Astrocyte (in vitro differentiated cells and primary cell): ENCODE measurements at regions not wholly inside any gene's neighbourhood (a gene's known extent, or its start where the extent isn't known, plus 50 kb on each side); places are given as distances from the start of the nearest gene placed in this dataset.

Experiments used
- DNase-seq: peaks from one replicate; pipeline ENCODE4 v3.0.0-alpha.2; 2010; ENCODE audit warnings: low read depth
- FAIRE-seq: peaks from 2 replicates; lab custom pipeline; 2011; peaks lifted over from hg19 to GRCh38; lab: Jason Lieb, UNC
- H2AFZ ChIP-seq: 2 replicates; pipeline ENCODE4 v1.6.0; 2012; ENCODE audit warnings: low read depth, low read length, inconsistent platforms
- H3K27ac ChIP-seq: 2 replicates; pipeline ENCODE4 v1.5.1; 2011; ENCODE audit warnings: low read depth, low read length, inconsistent platforms
- H3K27me3 ChIP-seq: 2 replicates; pipeline ENCODE4 v1.6.0; 2011; ENCODE audit warnings: low read length, inconsistent platforms; ENCODE audit not compliant: insufficient read depth
- H3K36me3 ChIP-seq: 2 replicates; pipeline ENCODE4 v1.5.1; 2011; ENCODE audit warnings: low read length, inconsistent platforms; ENCODE audit not compliant: insufficient read depth
- H3K4me1 ChIP-seq: 2 replicates; pipeline ENCODE4 v1.5.1; 2011; ENCODE audit warnings: low read length, inconsistent platforms; ENCODE audit not compliant: insufficient read depth
- H3K4me2 ChIP-seq: 2 replicates; pipeline ENCODE4 v1.6.0; 2012; ENCODE audit warnings: low read length, inconsistent platforms
- H3K4me3 ChIP-seq: 2 replicates; pipeline ENCODE4 v1.5.1; 2011; ENCODE audit warnings: low read depth, mild to moderate bottlenecking, low read length, inconsistent platforms; ENCODE audit not compliant: insufficient read depth
- H3K79me2 ChIP-seq: 2 replicates; pipeline ENCODE4 v1.6.0; 2012; ENCODE audit warnings: mild to moderate bottlenecking, low read length, inconsistent platforms; ENCODE audit not compliant: insufficient read depth
- H3K9ac ChIP-seq: 2 replicates; pipeline ENCODE4 v1.6.0; 2012; ENCODE audit warnings: mild to moderate bottlenecking, low read length, inconsistent platforms
- H3K9me3 ChIP-seq: 2 replicates; pipeline ENCODE4 v1.5.1; 2012; ENCODE audit warnings: low read depth, mild to moderate bottlenecking, low read length, inconsistent platforms; ENCODE audit not compliant: insufficient read depth
- H4K20me1 ChIP-seq: 2 replicates; pipeline ENCODE4 v1.6.0; 2012; ENCODE audit warnings: low read length, inconsistent platforms; ENCODE audit not compliant: insufficient read depth
- H3K27ac Mint-ChIP-seq: one replicate; pipeline ENCODE4 v1.8.0; 2021; ENCODE audit warnings: mild to moderate bottlenecking, mixed read lengths; ENCODE audit not compliant: unreplicated experiment
- H3K27me3 Mint-ChIP-seq: one replicate; pipeline ENCODE4 v1.8.0; 2021; ENCODE audit warnings: low read depth, mixed read lengths; ENCODE audit not compliant: unreplicated experiment
- H3K36me3 Mint-ChIP-seq: one replicate; pipeline ENCODE4 v1.8.0; 2021; ENCODE audit warnings: low read depth, mixed read lengths; ENCODE audit not compliant: unreplicated experiment
- H3K4me1 Mint-ChIP-seq: one replicate; pipeline ENCODE4 v1.8.0; 2021; ENCODE audit warnings: low read depth, mixed read lengths; ENCODE audit not compliant: unreplicated experiment
- H3K4me3 Mint-ChIP-seq: one replicate; pipeline ENCODE4 v1.8.0; 2021; ENCODE audit warnings: mild to moderate bottlenecking, moderate library complexity, mixed read lengths; ENCODE audit not compliant: unreplicated experiment
- H3K9me3 Mint-ChIP-seq: one replicate; pipeline ENCODE4 v1.8.0; 2021; ENCODE audit warnings: mild to moderate bottlenecking, mixed read lengths; ENCODE audit not compliant: unreplicated experiment
- CTCF ChIP-seq: IDR thresholded peaks from 2 replicates; pipeline ENCODE4 v1.5.1; 2011; ENCODE audit warnings: low read depth, mild to moderate bottlenecking, inconsistent platforms, low read length, moderate library complexity; ENCODE audit not compliant: insufficient read depth
- EZH2 ChIP-seq: IDR thresholded peaks from 2 replicates; pipeline ENCODE4 v1.6.1; 2012; ENCODE audit warnings: mild to moderate bottlenecking, low read length, inconsistent platforms; ENCODE audit not compliant: insufficient read depth

GRCh38 chr5:39578887-39579497, 154.2 kb upstream of the DAB2 start:
- FAIRE-seq (no peak), DNase-seq (peak; percentile 6)
- no peak overlapping the region for H3K4me3 ChIP-seq
- Mint-ChIP-seq H3K27me3 (no peaks in the 10 kb centered on the region), H3K36me3 (no peaks in the 10 kb centered on the region), H3K4me3 (no peak overlapping the region), H3K27ac (no peak overlapping the region), H3K9me3 (no peaks in the 10 kb centered on the region), H3K4me1 (no peaks in the 10 kb centered on the region)
- no peak overlapping the region for H3K9ac ChIP-seq
- no peaks in the 10 kb centered on the region for H3K79me2 ChIP-seq
- no peaks in the 10 kb centered on the region for H3K27me3 ChIP-seq
- no peak overlapping the region for H2AFZ ChIP-seq
- no peak overlapping the region for H3K4me2 ChIP-seq
- H3K27ac ChIP-seq, result no peak overlapping the region
- H3K36me3 ChIP-seq, result no peaks in the 10 kb centered on the region
- TF ChIP-seq EZH2, result no peak
- peak; percentile 63 for TF ChIP-seq CTCF
- H3K9me3 ChIP-seq, result no peaks in the 10 kb centered on the region
- no peaks in the 10 kb centered on the region for H4K20me1 ChIP-seq
- no peaks in the 10 kb centered on the region for H3K4me1 ChIP-seq

DNA sequence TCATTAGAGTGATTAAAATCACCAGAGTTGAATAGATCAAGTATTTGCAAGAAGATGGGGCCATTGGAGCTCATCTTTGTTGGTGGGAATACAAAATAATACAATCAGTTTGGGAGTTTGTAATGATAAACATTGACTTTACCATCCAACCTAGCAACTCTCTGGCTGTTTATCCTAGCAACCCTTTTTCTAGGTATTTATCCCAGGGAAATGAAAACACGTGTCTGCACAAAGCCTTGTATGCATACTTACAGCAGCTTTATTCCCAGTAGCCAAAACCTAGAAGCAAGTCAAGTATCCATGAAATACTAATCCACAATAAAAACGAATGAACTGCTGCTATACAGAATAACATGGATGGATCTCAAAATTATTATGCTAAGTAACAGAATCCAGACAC, 152.7 kb upstream of the DAB2 start:
- H3K9ac ChIP-seq, result no peak overlapping the region
- no peaks in the 10 kb centered on the region for H3K9me3 ChIP-seq
- TF ChIP-seq EZH2 (no peak), CTCF (no peak)
- H3K4me2 ChIP-seq, result no peak overlapping the region
- H3K36me3 ChIP-seq, result no peaks in the 10 kb centered on the region
- Mint-ChIP-seq H3K9me3 (no peaks in the 10 kb centered on the region), H3K4me1 (no peaks in the 10 kb centered on the region), H3K4me3 (no peak overlapping the region), H3K36me3 (no peaks in the 10 kb centered on the region), H3K27ac (no peak overlapping the region), H3K27me3 (no peaks in the 10 kb centered on the region)
- no peak for FAIRE-seq
- no peak overlapping the region for H3K4me3 ChIP-seq
- no peaks in the 10 kb centered on the region for H3K79me2 ChIP-seq
- H3K27ac ChIP-seq, result no peak overlapping the region
- no peak for DNase-seq
- H3K27me3 ChIP-seq, result no peaks in the 10 kb centered on the region
- no peaks in the 10 kb centered on the region for H4K20me1 ChIP-seq
- no peak overlapping the region for H2AFZ ChIP-seq
- no peaks in the 10 kb centered on the region for H3K4me1 ChIP-seq

DNA sequence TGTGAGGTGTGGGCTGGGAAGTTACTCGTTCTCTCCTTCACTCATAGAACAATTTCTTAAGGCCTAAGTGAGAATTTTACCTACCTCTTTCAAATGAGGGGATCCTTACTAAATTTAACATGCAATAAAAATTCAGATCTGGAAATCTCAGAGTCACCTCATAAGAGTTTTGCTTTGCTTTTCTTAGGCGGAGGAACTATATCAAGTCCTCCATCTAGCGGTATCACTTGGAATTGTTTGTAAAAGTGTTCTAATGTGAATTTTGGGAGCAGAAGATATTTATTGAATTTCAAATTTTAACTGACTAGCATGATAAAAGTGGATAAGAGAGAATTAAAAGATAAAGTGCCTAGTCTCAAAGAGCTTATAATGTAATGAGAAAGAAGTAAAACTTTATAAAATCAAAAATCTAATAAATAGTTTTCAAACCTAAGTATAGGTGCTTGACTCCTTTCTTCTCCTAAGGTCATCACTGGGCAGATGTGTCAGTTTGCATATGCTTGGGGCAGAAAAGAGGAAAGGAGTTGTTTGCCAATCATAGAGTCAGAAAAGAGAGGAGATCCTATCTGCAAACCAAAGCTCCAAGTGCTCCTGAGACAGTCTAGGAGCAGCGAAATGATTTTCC, 145.7 kb upstream of the DAB2 start:
- Histone ChIP-seq H3K4me1 (no peaks in the 10 kb centered on the region), H2AFZ (no peak overlapping the region), H3K79me2 (no peaks in the 10 kb centered on the region), H3K4me2 (no peak overlapping the region), H3K27me3 (no peaks in the 10 kb centered on the region), H3K27ac (no peak overlapping the region), H3K36me3 (no peaks in the 10 kb centered on the region), H4K20me1 (no peaks in the 10 kb centered on the region), H3K9ac (no peak overlapping the region), H3K9me3 (no peaks in the 10 kb centered on the region), H3K4me3 (no peak overlapping the region)
- Mint-ChIP-seq H3K27ac (no peak overlapping the region), H3K9me3 (no peaks in the 10 kb centered on the region), H3K27me3 (no peaks in the 10 kb centered on the region), H3K4me3 (no peak overlapping the region), H3K36me3 (no peaks in the 10 kb centered on the region), H3K4me1 (no peaks in the 10 kb centered on the region)
- DNase-seq, result peak; percentile 16
- TF ChIP-seq CTCF, result peak; percentile 71
- no peak for TF ChIP-seq EZH2
- FAIRE-seq, result peak; percentile 76
